ENCODE measurements at regions not wholly inside any gene's neighbourhood (a gene's known extent, or its start where the extent isn't known, plus 50 kb on each side); places are given as distances from the start of the nearest gene placed in this dataset.
"Not testable (repeated sequence)": the region's sequence is repeated elsewhere in the genome, so short reads cannot be mapped to it uniquely, and the experiment has no call there.

DNA sequence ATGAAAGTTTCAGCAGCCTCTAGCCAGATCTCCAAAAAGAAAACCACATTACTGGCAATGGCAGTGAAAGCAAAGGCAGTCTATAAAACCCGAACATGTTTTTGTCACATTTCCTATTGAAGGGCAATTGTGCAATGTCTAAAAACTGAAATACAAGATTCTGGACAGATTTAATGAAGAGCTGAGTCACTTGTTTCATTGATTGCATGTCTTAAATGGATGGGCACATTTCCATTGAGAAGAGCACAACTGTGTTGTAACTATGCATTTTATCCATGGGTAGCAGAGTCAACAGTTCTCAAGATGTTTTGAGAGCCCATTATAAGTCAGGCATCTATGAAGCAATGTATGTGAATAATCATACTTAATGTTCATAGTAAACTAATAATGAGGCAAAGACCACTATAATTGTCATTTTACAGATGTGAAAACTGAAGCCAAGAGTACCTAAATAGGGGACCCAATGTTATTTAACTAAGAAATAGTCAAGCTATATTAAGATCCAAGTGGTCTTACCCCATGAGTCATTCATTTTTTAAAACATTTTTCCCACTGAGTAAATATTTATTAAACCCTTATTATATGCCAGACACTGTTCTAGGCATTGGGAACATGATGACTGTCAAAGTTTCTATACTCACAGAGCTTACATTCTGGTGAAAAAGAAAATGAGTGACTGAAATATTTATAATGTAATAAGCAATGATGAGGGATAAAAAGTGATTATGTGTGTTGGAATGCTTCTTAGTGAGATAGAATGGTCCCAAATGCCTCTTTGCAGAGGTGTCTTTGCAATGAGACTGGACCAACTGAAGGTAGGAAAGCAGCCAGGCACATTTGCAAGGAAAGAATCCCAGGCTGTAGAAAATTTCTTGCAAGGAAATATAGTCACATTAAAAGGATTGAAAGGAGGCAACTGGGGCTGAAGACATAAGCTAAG lies 818.9 kb upstream of the ACVR2A start:
- no peak for DNase-seq (ENCODE audit: low read depth, low spot score)

DNA sequence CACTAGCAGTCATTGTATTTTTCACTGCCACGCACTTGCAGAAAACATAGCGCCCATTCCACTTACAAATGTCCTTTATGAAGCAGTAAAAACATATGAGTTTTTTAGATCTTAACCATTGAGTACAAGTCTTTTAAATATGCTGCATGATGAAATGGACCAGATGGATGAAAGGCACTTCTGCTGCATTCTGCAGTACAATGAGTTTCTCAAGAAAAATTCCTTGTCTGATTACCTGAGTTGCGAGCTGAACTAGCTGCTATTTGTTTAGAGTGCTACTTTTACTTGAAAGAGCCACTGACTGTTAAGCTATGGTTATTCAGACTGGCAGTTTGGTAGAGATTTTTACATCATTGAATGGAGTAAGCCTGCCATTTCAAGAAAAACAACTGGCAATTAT lies 825.5 kb upstream of the ACVR2A start:
- no peak for DNase-seq (ENCODE audit: low read depth, low spot score)

DNA sequence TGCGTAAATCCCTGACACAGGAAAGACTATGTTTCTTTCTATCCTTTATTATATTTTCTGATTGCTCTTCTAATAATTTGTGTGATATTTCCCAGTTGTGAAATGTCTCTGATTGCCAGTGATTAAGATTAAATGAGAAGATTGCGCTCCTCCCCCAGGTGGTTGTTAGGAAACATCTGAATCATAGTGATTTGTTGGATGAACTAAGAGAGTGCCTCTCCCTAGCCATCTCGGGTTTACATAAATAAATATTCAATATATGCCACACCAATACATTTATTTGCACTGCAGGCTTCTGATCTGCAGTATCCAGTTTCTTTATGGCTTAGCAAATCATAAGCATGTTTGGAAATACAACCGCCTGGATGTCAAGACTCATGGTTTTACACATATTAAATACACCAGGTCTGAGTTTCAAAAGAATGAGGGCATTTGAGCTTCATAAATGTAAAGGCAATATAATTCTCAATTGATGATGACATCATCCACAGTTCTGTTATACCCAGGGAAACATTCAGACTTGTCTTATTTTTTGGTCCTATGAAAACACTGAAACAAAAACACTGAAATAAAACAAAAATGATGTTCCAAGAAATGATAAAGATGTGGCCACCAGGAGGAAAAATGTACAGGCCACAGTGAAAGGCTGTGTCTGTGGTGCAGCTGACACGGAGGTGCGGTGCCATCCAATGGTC lies 826.7 kb upstream of the ACVR2A start:
- DNase-seq (ENCODE audit: low read depth, low spot score), result no peak

DNA sequence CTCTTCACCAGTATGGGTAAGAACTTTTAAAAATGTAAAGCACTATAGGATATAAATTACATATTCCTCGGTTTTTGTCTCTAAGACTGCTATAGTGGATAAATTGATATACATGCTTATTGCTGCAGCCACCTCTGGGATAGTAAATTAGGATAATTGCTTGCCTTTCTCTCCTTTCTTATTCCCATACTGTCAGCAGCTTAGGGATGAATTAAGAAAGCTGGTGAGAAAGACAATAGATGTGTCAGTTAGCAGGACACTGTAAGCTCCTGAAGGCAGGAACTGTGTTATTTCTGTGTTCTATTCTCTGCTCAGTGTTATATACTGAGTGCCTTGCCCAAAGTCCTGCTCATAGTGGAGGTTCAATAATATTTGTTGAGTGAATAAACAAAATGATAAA lies 828.6 kb upstream of the ACVR2A start:
- DNase-seq (ENCODE audit: low read depth, low spot score), result no peak

DNA sequence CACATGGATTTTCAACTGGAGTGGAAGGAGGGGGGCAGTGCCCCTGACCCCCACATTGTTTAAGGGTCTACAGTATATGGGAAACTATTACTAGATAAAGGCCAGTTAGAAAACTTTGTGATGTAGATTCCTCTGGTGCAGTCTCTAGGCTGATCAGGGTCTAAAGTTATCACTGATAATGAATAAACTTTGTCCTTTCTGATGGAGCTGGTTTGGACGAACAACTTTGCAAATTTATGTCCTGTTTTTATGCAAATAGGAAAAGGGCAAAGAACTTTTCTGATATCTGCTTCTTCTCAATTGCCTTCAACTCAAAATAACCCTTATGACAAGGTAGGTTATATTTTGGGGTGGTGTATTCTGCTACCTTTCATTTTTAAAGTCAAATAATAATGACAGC lies 829.2 kb upstream of the ACVR2A start:
- no peak for DNase-seq (ENCODE audit: low read depth, low spot score)

DNA sequence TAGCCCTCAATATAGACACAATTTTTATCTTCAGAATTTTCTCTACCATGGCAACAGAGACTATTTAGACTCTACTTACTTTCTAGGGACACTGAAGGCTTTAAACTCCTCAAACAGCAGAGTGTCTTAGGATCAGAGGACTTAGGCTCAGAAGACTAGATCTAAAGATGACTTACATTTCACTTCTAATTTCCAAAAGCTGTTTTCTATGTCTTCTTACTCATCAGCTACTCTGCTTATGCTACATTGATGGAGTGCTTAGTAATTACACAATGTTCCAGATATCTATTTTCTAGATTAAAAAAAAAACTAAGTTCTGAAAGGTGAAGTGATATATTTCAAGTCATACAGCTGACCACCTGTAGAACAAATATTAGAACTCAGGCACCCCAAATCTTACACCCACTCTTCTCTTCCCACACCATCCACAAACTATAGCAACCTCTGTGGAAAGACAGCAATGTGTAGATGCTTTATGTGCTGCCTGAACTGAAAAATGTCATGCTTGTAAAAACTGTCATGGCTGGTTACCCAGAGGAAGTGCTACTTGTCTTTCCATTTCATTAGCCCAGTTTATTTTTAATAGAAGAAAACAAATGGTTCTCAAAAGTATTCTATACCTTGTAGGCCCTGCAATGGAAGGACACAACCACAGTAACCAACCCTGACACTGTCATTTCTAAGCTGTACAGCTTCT lies 831.0 kb upstream of the ACVR2A start:
- no peak for DNase-seq (ENCODE audit: low read depth, low spot score)

DNA sequence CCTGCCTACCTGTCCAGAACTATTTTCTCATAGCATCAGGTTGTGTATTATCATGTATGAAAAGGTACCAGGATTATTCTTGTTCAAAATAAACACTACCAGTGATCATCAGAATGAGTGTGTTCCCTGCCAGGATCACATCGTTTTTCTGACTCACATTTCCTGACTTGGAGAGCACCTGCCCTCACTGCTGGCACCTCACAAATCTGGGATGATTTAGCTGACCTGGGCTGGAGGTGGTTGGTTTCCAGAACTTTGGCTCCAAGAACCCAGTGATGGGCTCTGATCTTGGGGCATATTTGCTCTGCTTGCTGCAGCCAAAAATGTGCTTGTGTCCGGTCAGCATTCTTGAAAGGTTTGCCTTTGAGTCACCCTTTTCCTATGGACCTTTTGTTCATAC lies 836.3 kb upstream of the ACVR2A start:
- DNase-seq (ENCODE audit: low read depth, low spot score), result no peak

DNA sequence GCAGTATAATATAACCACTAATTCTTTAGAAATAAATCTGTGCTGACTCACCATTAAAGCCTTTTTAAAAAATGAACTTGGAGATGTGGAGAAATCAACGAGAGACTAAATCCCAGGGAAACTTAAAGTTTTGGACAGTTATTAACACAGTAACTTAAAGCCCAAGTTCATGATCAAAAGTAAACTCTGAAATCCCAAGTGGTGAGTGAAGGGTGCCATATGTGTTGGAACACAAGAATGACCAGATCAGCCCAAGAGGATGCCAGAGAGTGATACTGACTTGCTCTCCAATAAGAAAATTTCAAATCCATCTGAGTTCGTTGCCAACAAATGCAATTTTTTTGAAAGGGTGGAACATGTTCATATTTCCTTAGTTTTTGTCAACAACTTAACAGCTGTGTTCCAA lies 838.1 kb upstream of the ACVR2A start:
- DNase-seq (ENCODE audit: low read depth, low spot score), result no peak

DNA sequence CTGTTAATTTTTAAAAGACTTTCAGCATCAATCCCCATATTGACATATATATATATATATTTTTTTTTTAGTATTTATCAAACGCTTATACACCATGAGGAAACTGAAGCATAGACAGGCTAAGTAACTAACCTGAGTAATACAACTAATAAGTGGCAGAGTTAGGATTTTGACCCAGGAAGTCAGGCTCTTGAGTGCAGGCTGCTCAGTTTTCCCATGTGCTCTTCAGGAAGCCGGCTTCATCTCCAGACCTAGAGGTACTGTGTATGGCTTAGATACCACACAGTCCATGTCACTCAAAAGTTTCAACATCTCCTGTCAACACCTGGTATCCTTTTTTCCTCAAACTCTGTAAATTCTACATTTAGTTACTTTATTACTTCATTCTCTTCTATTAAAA lies 841.7 kb upstream of the ACVR2A start:
- no peak for DNase-seq (ENCODE audit: low read depth, low spot score)

DNA sequence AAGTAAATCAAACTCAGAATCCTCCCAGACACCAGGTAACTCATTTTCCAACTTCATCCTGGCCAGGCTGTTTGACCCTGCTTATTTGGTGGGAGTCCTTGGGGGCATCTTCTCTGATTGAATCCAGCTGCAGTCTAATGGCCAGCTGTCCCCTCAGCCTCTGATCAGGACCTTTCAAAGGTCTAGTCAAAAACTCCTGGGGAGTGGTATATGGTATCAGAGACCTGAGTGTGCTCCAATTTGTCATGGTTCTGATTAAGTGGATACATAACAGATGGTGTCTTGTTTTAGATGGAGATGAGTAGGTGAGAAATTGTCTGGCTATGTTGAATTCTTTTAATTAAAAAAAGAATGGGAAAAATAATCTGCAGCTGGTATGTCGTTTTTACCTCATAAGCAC lies 842.6 kb upstream of the ACVR2A start:
- no peak for DNase-seq (ENCODE audit: low read depth, low spot score)

DNA sequence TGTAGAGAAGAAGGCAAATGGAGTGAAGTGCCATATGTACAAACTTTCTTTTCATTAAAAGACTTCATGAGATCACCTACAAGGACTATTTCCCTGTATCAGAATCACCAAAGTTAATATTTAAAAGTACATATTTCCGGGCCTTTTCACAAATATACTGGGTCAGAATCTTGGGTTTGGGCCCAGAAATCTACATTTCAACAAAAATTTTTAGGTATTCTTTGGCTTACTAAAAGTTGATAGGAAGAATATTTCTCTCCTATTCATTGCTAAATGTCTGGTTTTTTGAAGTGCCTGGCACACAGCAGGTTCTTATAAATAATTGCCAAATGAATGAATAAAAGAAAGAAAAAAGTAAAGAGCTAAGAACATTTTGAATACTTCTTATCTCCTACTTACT lies 843.8 kb upstream of the ACVR2A start:
- no peak for DNase-seq (ENCODE audit: low read depth, low spot score)

DNA sequence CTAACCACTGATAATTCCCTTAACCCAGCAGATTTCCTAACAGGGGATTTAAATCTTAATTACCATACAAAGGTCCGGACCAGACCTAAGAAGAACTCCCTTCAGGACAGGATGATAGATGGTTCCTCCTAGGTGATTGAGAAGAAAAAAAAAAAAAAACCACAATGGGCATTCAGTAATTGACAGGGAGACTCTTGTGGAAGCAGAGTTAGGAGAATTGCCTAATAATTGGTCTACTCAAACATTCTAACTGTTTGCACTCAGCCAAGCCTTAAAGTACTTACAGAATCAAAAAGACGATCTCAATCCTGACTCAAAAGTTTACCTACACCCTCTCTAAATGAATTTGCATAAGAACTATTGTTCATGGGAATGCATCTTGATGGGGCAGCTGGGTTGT lies 844.7 kb upstream of the ACVR2A start:
- DNase-seq (ENCODE audit: low read depth, low spot score), result not testable (repeated sequence)

DNA sequence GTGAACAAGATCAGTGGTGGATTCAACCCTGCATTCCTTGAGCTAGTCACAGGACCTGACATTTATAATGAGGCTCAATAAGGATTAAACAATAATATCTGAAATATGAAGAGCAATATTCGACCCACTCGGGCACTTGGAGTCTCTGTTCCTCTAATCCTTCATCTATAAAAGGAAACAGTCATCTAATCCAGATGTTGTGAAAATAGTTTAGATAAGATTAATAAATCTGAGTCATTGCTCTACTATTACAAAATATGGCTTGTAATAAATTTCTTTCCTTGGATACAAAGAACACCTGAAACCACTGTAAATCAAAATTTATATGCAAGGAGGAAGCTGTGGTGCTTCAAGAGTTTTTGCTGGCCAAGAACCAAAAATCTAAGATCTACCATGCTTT lies 846.9 kb upstream of the ACVR2A start:
- no peak for DNase-seq (ENCODE audit: low read depth, low spot score)

DNA sequence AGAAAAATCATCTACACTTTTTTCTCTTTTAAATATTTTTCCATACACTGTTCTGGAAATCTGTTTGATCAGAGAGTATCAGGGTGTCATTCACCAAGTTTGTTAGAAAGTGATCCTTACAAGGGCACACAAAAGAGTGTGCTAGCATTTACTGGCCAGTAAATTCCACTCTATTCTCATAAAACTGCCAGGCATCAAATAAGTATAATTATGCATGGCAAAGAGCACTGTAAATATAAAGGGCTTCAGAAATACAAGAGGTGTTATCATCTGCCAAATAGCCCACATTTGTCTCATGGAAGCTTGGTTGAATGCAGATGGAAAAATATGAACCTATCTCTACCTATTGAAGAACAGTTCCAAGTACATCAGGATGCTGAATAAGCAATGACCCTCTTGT lies 847.3 kb upstream of the ACVR2A start:
- no peak for DNase-seq (ENCODE audit: low read depth, low spot score)

DNA sequence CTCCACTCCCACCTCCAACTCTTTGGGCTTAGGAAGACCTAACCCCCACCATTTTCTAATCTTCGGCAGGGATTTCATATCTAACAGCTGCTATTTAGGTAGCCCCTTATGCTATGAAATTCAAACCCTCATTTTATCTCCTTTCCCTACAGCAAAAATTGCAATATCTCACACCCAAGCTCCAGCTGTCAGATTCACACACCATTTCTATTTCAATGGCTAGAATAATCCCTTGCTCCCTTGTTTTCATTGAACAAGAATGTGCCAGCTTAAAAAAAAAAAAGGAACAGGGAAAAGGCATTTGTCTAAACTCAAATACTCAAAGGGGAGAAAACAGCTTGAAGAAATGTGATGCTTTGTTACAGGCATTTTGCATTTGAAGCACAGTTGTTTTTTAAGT lies 850.6 kb upstream of the ACVR2A start:
- no peak for DNase-seq (ENCODE audit: low read depth, low spot score)

DNA sequence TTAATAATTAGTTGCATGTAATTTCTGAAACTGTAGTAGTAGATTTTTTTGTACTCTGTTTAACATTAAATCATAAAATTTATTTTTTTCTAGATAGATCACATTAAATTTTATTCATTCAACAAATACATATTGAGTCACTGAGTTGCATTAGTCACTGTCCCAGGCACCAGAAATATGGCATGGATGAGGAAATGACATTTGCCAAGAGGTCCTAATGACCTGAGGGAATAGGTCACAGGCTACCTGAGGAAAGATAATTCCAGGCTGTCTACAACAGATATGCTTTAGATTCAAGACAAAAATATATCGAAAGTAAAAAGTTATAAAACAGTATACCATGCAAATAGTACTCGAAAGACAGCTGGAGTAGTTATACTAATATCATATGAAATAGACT lies 852.4 kb upstream of the ACVR2A start:
- DNase-seq (ENCODE audit: low read depth, low spot score), result no peak

DNA sequence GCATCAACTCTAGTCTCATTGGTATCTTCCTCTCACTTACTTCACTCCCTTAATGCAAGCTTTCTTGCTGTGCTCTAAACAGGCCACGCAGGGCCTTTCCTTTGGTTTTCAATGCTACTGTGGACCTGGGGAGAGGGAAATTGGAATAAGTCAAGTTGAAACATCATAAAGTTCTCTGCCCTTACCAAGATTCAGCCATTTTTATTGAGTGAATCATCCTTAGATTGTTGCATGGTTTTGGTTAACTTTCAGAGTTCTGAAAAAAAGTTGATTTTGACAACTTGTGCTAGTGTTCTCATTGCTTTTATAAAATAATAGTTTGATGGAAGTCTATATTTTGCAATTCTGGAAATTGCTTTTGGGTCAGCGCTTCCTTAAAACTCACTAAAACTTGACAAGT lies 852.8 kb upstream of the ACVR2A start:
- no peak for DNase-seq (ENCODE audit: low read depth, low spot score)

DNA sequence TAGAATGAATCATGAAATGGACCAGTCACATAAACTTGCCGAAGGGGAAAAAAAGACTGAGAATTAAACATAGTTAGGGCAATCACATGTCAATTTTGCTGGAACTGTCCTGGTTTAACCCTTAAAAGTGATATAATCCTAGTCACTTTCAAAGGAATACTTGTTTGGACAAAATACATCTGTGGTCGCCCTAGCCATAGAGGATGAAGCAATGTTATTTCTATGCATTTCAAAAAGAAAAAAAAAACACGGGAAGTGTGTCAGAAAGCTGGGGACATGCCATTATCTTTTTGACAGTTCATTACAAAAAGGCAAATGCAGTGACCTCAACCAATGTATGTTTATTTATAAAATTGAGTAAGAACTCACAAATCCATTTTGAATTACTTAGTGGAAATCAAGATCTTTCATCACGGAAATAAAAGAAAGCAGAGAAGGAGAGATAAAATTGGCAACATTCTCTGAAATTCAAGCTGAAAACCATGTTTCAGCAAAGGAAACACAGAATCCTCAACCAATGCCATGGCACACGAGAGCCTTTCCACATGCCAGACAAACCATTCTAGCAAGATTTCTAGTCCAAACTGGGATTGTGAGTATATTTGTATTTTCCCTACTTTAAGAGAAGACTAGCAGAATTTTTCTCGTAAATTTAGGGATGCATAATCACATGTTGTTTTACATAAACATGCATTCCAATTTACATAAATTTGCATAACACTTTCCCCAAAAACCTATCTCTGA lies 854.3 kb upstream of the ACVR2A start:
- DNase-seq (ENCODE audit: low read depth, low spot score), result no peak

DNA sequence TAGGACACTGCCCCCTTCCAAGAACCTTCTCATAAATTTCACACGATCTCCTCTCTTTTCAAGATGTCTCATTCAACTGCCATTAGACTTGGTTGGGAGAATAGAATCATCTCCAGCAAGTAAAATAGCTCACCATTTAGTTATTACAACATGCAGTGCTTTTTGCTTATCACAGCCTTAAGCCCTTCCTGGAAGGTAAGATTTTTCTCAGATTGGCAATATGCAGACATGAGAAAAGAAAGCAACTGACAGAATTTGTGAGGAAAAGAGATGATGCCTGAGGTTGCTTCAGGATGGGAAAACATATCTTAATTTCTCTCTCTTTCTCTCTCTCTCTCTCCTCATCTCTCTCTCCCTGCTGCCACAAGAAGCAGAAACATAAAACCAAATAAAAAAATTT lies 855.1 kb upstream of the ACVR2A start:
- DNase-seq (ENCODE audit: low read depth, low spot score), result no peak

DNA sequence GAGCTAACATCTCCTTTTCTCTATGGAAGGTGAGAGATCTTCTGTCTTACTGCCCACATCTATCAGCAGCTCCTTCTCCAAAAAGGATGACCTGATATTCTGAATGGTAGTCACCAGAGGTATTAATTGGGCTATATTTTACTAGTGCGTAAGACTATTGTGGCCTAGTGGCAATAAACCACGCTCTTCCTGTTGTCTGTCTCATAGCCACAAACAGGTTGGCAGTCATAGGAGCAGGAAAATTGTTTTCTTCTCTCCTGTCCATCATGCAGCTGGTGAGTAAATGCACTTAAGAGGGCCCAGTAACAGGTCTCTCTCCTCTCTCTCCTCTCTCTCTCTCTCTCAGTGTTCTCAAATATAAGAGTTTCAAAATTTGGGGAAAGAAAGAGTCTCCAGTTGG lies 856.8 kb upstream of the ACVR2A start:
- DNase-seq (ENCODE audit: low read depth, low spot score), result no peak

DNA sequence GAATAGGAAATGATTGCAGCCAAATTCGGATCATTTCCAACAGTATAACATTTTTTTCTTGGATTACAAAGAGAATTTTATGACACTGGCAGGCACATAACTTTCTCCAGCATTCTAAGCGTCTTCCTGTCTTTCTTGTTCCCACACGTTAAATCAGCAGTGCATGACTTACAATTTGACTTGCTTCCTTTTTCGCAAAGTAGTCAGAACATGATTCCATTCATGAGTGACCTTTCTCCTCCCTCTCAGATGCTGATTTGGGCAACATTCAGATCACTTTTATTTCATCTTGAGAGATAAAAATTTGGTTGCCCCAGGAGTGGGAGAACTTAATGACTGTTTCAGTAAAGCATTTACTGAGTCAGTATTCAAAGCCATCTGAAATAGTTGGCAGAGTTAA lies 858.7 kb upstream of the ACVR2A start:
- no peak for DNase-seq (ENCODE audit: low read depth, low spot score)

DNA sequence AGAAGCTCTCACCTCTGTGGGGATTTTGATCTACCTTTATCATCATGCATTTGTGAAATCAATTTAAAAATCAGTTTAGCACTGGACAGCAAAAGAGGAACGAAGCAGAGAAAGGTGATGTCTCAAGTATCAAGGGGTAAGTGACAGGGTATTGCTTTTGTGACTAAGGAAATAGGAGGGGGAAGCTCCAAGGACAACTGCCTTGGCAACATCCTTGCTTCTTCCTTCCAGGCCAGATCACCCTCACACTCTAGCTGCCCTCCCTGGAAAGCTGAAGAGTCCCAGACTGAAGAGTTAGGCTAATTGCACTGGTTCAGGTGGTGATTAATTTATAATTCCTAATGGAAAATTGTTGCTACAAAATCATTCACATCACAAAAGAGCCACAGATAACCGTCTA lies 859.1 kb upstream of the ACVR2A start:
- no peak for DNase-seq (ENCODE audit: low read depth, low spot score)

Measured in smooth muscle cell of the brain vasculature (primary cell).